NCI-H446 (cell line): ENCODE measurements at regions not wholly inside any gene's neighbourhood (a gene's known extent, or its start where the extent isn't known, plus 50 kb on each side); places are given as distances from the start of the nearest gene placed in this dataset.

Source experiments
- DNase-seq, 2 experiments: peaks; one replicate each; lab custom pipeline; 2025; lab: John Stamatoyannopoulos, UW

DNA sequence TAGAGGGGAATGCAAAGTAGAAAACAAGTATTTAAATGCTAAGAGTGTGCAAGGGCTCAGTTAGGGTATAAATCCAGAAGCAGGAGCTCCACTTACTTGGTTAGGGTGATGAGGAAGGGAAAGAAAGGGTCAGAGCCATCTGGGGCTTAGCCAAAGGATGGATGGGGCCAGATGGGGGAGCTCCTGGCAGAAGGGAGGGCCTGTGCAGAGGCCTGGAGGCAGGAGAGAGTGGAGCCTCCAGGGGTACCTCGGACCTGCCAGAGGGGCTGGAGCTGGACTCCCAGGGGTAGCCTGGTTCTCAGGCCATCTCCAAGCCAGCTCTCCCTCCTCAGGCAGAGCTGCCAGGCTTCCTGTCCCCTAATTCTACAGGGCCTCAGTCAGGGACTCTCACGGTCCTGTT is 506.3 kb downstream of the SHQ1 start:
- no peak for DNase-seq

DNA sequence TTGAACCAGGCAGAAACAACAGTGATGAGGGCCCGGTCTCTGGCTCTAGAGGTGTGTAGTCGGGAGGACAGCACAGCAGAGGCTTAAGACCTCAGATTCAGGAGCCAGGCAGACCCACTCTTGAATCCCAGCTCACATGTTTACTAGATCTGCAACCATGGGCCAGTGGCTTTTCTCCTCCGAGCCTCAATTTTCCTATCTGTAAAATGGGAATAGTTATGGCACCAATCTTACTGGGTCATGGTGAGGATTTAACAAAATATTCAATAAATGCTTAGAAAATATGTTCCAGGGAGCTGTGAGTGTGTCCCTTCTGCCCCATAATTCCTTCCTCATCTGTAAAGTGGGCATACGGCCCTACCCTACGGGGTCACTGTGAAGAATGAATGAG is 506.9 kb downstream of the SHQ1 start:
- no peak for DNase-seq

DNA sequence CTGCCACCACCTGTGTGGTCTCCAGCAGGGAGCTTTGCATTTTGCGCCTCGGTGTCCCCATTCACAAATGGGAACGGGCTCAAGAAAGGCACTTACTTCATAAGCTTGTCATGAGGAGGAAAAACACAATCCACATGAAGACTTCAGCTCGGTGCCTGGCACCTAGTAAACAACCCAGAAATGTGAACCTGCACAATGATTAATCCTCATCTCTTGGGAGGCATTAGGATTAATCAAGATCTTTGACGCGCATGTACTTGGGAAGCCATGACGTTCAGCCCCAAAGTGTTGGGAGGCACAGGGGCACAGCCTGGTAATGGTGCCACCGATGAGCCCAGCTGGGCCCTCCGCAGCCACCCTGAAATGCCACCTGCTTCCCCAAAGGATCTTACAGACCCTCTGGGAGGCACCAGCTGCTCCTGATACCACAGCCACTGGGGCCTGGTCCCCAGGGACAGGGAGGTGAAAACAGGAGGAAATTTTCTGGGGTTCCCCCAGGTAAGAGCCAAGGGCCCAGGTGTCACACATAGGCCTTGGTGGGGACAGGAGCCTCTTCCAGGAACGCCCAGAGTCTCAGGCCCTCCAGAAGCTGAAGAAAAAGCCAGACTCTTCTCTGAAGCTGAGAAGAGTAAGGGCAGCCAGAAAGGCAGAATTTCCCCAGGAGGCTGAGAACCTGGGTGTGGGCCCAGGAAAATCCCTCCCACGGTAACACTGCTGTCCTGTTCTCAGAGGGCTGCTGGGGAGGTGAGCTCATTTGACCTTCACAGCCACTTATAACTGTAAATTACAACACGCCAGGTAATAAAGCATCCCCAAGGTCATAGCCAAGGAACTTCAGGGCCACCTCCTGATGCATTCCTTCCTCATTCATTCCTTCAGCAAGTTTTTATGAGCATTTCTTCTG is 507.5 kb downstream of the SHQ1 start:
- no peak for DNase-seq

DNA sequence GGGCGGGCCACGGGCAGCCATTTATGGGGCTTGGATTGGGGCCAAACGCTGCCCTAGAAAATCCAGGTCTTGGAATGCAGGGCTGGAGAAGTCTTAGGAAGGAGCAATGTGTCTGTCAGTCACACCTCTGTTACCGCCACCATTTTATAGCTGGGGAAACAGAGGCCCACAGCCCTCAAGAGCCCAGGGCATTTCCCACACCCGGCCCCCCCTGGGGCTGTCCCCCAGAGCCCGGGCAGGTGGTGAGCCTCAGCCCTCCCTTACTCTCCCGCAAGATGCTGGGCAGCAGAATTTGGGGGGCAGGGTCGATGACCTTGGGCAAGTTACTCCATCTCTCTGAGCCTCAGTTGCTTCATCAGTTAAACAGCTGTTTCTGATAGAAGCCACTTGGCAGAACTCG is 508.2 kb downstream of the SHQ1 start:
- DNase-seq = no peak

DNA sequence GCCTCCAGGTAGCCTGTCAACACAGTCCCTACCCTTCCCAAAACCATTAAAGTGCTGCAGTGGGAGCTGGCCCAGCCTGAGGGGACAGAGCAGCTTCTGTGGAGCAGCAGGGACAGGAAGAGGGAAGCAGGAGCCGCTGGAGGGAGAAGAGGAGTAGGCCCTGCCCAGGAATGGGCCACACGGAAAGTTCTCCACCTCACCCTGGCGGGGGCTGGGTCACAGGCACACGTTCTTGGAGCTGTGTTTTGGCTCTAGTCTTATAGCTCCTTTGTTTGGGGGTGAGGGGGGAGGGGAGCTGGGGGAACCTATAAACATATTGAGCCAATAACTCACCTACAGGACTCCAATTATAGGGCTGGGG is 508.6 kb downstream of the SHQ1 start:
- no peak for DNase-seq

DNA sequence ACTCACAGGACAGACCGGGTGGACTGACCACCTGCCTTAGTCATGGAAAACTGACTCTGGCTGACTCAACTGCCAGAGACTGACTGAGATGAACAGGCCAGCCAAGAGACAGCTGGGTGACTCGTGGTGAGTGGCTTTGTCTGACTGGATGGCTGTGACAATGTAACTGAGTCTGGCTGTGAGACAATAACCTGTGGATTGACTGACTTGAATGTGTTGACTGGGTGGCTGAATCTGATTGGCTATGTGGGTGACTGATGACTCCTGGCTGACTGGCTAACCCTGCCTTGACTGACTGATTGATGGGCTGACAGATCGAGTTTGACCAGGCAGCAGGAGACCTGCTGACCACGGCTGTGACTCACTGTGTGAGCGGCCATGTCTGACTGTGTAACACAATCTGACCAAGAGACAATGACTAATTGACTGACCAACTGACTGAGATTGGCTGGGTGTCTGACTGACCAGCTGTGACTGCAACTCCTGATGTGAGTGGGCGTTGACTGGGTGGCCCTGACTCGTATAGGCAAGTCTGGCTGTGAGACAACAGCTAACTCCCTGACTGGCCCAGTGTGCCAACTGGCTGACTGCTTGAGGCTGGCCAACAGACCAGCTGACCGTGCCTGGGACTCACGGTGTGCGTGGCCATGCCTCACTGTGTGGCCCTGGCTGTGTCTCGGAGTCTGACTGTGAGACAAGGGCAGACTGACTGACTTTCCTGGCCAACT is 509.1 kb downstream of the SHQ1 start:
- no peak for DNase-seq

DNA sequence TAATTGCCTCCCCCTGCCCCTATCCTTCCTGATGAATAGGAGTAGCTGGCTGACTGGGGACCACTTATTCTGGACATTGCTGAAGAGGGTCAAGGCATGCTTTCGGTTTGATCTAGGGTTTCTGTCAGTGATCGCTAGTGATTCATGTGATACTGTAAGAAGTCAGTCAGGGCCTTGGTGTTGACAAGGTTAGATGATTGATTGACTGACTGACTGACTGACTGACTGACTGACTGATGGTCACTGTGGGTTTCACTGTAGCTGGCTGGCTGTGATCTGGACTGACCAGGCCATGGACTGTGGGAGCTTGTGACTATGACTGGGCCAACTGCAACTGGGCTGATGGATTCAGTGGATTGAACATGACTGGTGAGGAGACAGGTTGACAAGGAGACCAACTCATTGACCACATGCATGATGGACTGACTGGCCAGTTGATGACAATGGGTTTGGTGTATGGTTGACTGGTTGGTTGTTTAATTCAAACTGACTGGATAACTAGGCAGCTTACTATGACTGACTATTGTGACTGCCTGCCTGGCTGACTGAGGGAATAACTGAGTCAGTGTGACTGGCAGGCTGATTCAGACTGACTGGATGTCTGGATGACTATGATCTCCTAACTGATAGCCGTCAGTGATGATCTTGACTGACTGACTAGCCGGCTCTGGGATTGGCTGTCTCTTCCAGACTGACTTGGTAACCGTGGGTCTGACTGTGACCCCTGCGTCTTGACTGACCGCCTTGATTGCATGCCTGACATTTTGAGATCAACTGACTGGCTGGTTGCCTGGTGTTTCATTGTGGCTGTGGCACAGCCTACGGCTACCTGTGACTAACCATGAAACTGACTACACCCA is 509.9 kb downstream of the SHQ1 start:
- no peak for DNase-seq

DNA sequence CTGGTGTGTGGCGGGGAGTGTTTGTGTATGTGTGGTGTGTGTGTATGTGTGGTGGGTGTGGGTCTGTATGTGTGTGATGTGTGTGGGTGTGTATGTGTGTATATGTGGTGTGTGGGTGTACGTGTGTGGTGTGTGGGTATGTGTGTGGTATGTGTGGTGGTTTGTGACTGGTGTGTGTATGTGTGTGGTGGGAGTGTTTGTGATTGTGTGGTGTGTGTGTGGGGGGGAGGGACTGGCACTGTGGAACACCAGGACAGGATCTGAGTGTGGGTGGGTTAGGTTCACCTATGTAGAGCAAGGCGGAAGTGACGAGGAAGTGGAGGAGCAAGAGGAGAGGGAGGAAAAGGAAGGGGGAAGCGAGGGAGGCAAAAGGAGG is 510.8 kb downstream of the SHQ1 start:
- no peak for DNase-seq

DNA sequence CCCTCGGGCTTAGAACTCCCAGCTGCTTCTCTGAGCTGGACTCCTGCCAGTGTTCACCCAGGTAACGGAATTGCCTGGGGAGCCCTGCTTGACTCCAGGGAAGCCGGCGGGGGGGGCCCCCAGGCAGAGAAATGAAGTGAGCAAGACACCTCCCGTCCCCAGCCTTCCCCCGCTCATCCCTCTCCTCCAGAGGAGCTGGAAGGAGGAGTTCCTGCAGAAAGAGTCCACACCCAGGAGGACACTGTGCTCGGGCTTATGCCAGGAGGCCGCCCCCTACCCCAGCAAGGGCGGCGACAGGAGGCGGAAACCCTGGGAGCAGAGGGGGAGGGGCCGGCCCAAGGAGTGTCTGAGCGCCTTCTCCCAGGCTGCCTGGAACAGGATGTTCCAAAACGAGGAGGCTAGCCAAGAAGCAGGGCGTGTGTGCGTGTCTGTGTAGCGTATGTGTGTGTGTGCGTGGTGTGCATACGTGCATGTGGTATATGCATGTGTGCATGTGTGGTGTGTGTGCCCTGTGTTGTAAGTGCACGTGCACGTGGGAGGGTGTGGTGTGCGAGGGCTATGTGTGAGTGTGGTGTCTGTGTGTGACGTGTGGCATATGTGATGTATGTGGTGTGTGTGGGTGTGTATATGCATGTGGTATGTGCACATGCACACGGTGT is 511.3 kb downstream of the SHQ1 start:
- DNase-seq = peak in 1 of 2 experiments; percentile 9

DNA sequence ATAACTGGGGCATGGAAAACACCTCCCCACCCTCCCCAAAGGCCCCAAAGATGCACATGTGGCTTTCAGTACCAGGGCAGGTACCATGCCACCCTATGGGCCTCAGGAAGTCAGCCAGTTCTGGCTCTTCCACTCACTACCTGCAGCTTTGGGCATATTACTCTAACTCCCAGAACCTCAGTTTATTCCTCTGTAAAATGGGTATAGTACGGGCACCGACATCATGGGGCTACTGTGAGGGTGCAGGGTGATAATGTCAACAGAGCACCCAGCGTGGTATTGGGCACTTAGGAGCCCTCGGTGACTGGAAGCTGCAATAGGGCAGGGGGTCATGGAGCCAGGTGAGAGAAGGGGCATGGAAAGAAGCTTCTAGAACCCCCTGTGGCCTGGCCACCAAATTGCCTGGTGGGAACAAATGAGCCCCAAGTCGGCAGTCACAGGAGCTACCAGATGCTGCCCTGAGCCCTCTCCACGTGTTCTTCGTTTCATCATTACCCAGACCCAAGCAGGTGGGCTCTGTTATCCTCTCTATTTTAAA is 512.1 kb downstream of the SHQ1 start:
- no peak for DNase-seq

DNA sequence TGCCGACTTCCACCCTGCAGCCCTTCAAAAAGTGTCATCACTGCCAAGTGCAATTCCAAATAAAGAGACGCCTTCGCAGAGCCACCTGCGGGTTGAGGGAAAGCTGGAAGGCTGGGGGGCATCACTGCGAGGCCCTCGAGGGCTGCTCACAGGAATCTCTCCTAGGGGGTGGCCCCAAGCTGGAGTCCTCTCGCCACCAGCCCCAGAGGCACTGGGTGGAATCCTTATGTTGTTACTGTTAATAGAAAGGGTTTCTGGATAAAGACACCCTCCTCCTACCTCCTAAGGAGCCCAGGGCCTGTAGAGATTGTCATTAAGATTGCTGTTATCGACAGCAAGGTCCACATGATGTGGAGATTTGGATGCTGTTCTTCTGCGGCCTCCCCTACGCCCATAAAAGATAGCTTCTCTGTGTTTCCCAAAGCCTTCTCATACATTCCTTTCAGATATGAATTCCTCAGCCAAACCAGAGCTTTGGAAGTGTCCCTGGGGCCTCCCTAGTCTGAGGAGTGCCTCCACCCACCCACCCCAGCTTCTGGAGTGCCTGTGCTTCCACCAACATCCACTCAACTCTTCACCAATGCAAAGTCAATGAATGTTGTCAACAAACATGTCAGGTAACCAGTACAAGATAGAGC is 512.7 kb downstream of the SHQ1 start:
- DNase-seq = no peak

DNA sequence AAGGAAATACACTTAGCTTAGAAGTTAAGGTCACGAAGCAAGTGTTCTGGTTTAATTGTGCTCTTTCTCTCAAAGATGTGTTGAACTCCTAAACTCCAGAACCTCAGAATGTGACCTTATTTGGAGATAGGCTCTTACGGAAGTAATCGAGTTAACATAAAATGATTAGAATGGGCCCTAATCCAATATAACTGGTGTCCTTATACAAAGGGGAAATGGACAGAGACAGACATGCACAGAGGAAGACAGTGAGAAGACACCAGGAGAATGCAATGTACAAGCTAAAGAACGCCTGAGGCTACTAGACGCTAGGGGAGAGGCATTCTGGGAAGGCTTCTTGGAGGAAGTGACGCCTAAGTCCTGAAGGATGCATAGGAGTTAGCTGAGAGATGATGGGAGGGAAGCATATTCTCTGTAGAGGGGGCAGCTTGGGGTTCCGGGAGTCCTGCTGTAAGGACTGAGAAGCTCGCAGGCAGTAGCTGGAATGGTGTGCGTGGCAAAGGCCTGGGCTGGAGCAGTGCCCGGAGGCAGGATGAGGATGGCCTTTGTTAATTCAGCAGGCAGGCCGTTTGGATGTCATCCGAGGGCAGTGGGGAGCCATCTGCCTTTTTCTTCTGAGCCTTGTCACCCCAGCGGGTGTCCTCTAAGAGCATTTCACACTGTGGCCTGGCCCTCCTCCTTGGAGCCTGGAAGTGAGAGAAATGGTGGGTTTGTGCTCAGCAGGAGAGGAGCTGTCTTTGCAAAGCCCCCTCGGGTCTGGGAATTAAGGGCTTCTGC is 513.4 kb downstream of the SHQ1 start:
- peak in 1 of 2 experiments; percentile 51 for DNase-seq

DNA sequence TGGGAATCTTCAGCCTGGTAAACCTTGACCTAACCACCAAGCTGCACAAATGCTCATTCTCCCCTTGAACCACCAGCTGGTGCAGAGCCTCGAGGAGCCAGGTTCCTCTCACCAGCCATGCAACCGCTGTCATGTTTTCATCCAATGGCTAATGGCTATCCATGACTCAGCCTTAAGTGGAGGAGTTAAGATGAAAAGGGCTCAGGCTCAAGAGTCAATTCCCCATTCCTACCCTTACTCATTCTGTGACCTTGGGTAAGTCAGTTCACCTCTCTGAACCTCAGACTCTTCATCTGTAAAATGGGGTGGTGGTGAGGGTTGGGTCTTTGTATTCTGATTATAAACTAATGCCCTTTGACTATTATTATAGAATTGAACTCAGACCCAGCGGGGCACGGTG is 515.6 kb downstream of the SHQ1 start:
- no peak for DNase-seq

DNA sequence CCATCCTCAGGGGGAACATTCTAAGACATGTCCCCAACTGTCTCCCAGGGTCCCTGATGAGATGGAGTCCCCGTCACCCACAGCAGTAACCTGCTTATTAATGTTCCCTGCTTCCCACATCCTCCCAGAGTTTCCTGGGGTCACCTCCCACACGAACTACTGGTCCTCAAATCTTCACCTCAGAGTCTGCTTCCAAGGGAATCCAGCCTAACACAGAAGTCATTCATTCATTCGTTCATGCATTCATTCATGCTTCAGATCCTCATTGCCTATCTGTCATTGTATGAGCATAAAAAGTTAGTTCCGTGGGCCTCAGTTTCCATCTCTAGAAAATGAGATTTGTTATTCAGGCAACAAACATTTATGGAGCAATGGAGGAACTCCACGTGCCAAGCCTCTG is 516.2 kb downstream of the SHQ1 start:
- no peak for DNase-seq

DNA sequence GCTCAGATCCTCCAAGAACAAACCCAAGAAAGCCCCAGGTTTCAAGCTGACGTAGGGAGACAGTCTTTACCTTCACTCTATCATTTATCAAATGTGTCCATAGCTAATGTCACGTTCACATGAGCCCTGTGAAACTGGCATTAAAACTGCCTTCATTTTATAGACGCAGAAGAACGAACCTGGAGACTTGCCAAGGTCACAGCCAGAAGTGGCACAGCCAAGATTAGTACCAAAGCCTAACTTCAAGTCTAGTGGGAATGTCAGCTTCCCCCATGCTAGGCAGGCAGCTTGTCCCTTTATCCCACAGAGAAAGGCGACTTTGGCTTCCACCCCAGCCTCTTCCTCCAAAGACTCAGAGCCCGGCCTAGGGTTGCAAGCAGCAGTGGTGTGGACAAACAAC is 517.2 kb downstream of the SHQ1 start:
- DNase-seq = no peak

DNA sequence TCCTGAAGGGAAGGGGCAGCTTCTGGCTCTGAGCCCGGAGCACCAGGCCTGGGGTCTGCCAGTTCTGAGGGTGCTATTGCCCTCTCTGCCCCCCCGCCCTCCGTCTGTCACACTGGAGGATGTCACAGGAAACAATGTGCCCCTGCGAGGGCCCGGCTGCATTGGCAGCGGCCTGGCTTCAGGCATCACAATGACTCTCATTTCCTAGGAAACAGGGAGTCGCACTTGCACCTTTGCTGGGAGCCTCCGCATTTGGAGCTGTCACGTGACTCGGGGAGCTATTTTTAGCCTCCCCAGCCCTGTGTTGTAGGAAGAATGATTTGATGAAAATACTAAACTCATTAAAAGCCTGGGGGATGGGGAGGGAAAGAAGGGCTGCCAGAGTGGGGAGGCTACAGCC is 518.9 kb downstream of the SHQ1 start:
- DNase-seq = no peak

DNA sequence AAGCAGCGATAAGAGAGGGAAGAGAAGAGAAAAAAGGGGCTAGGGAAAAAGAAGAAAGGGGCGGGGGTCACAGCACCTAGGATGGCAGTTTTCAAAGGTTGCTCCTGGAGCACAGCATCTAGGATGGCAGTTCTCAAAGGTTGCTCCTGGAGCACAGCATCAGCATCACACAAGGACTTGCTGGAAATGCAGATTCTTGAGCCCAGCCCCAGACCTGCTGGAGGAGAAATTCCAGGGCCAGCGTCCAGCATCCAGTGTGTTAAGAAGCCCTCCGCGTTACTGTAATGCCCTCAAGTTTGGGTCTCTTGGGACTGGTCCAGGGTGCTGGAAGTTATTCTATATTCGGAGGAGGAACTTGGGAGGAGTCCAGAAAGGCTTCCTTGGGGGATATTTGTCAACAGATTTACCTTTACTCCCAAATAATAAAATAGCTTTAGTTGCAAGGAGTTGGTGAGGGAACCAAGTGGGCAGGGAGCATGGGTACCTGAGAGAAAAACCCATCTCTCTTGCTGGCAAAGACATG is 519.4 kb downstream of the SHQ1 start:
- DNase-seq = no peak

DNA sequence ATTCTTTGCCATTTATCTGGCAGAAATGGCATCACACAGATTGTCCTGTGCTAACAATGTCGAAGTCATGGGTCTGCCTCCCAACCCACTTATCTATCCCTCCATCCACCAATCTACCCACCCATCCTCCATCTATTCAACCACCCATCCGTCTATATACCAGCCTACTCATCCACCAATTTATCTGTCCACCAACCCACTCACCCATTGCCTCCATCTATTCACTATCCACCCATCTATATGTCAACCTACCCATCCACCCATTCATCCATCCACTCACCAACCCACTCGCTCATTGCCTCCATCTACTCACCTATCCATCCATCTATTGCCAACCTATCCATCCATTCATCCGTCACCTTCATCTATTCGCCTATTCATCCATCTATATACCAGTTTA is 521.2 kb downstream of the SHQ1 start:
- DNase-seq = no peak

DNA sequence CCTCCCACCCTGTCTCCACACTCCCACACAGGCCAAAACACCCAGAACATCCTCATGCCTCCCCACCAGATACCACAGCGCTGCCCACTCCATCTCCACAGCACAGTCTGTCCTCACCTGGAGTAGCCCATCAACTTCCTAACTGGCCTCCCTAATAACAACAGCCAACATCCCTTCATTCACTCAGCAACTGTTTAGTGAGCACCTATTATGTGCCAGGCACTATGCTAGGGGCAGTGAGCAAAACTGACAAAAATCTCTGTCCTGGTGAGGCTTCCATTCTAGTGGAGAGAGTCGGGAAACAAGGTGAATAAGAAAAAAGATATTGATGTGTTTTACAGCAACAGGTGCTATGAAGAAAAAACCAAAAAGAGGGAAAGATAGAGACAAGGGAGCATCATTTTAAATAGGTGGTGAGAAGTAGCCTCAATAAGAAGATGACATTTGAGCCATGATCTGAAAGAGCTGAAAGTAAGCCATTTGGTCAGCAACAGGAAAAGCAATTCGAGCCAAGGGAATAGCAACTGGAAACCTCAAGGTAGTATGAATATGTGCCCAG is 523.9 kb downstream of the SHQ1 start:
- DNase-seq = no peak

DNA sequence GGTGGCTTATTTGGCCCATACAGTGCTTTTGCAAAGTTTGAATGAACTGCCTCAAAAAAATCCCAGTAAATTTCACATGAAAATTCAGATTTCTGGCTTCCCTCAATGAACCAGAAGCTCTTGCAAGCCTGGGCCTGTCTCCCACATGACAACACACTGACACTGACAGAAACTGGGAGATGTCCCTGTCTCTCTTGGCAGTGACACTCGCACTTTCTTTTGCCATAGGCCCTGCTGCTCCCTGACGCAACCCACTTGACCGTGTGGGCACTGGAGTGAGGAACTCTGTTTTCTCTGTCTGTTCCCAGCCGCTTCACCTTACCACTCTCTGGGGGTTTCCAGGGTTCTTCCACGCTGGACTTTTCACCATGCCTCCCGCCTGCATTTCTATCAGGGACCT is 524.5 kb downstream of the SHQ1 start:
- DNase-seq = no peak
